Muscle of arm (tissue), 1 donor: ENCODE measurements at regions not wholly inside any gene's neighbourhood (a gene's known extent, or its start where the extent isn't known, plus 50 kb on each side); places are given as distances from the start of the nearest gene placed in this dataset.
A peak's percentile ranks its signal among the peaks of the same experiment; 100 is the strongest.
"Not testable (repeated sequence)": the region's sequence is repeated elsewhere in the genome, so short reads cannot be mapped to it uniquely, and the experiment has no call there.

Source experiments
- DNase-seq: peaks from one replicate; pipeline ENCODE4 v3.0.0-alpha.2; 2013

- no peak for DNase-seq
These were observed 550.4 kb upstream of the SGO1 start for GRCh38 chr3:20736287-20736852.

GRCh38 chr3:20729185-20729584, 543.2 kb upstream of the SGO1 start:
- DNase-seq, result no peak

GRCh38 chr3:20726786-20727185, 540.8 kb upstream of the SGO1 start:
- no peak for DNase-seq

- DNase-seq, result no peak
These were observed 538.2 kb upstream of the SGO1 start for GRCh38 chr3:20724241-20724640.

GRCh38 chr3:20716425-20716824, 530.4 kb upstream of the SGO1 start:
- DNase-seq, result not testable (repeated sequence)

GRCh38 chr3:20701641-20702040, 515.6 kb upstream of the SGO1 start:
- no peak for DNase-seq

- no peak for DNase-seq
These were observed 514.7 kb upstream of the SGO1 start for GRCh38 chr3:20700714-20701113.

GRCh38 chr3:20698896-20699295, 512.9 kb upstream of the SGO1 start:
- no peak for DNase-seq

GRCh38 chr3:20696388-20697150, 510.6 kb upstream of the SGO1 start:
- DNase-seq, result no peak

GRCh38 chr3:20692675-20693074, 506.7 kb upstream of the SGO1 start:
- no peak for DNase-seq

GRCh38 chr3:20683910-20684309, 497.9 kb upstream of the SGO1 start:
- DNase-seq, result peak; percentile 89

- DNase-seq, result no peak
These were observed 496.6 kb upstream of the SGO1 start for GRCh38 chr3:20682573-20682972.

- DNase-seq, result no peak
These were observed 495.1 kb upstream of the SGO1 start for GRCh38 chr3:20680990-20681628.

GRCh38 chr3:20673866-20674265, 487.9 kb upstream of the SGO1 start:
- DNase-seq, result no peak

- DNase-seq, result no peak
These were observed 483.7 kb upstream of the SGO1 start for GRCh38 chr3:20669675-20670074.

- no peak for DNase-seq
These were observed 483.2 kb upstream of the SGO1 start for GRCh38 chr3:20669184-20669583.

GRCh38 chr3:20668411-20668810, 482.4 kb upstream of the SGO1 start:
- no peak for DNase-seq

GRCh38 chr3:20666091-20666490, 480.1 kb upstream of the SGO1 start:
- DNase-seq, result no peak

GRCh38 chr3:20658491-20658890, 472.5 kb upstream of the SGO1 start:
- no peak for DNase-seq

- no peak for DNase-seq
These were observed 471.6 kb upstream of the SGO1 start for GRCh38 chr3:20657560-20657959.

- no peak for DNase-seq
These were observed 466.4 kb upstream of the SGO1 start for GRCh38 chr3:20652231-20652986.

GRCh38 chr3:20648921-20649381, 462.9 kb upstream of the SGO1 start:
- DNase-seq, result no peak
